ENCODE measurements at regions not wholly inside any gene's neighbourhood (a gene's known extent, or its start where the extent isn't known, plus 50 kb on each side); places are given as distances from the start of the nearest gene placed in this dataset.

GRCh38 chr7:131109011-131109758 lies 218.5 kb upstream of the MKLN1 start:
- TF ChIP-seq, protein P1, sequence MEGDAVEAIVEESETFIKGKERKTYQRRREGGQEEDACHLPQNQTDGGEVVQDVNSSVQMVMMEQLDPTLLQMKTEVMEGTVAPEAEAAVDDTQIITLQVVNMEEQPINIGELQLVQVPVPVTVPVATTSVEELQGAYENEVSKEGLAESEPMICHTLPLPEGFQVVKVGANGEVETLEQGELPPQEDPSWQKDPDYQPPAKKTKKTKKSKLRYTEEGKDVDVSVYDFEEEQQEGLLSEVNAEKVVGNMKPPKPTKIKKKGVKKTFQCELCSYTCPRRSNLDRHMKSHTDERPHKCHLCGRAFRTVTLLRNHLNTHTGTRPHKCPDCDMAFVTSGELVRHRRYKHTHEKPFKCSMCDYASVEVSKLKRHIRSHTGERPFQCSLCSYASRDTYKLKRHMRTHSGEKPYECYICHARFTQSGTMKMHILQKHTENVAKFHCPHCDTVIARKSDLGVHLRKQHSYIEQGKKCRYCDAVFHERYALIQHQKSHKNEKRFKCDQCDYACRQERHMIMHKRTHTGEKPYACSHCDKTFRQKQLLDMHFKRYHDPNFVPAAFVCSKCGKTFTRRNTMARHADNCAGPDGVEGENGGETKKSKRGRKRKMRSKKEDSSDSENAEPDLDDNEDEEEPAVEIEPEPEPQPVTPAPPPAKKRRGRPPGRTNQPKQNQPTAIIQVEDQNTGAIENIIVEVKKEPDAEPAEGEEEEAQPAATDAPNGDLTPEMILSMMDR (IDR thresholded peaks at IDR 0.05) = no peak

DNA sequence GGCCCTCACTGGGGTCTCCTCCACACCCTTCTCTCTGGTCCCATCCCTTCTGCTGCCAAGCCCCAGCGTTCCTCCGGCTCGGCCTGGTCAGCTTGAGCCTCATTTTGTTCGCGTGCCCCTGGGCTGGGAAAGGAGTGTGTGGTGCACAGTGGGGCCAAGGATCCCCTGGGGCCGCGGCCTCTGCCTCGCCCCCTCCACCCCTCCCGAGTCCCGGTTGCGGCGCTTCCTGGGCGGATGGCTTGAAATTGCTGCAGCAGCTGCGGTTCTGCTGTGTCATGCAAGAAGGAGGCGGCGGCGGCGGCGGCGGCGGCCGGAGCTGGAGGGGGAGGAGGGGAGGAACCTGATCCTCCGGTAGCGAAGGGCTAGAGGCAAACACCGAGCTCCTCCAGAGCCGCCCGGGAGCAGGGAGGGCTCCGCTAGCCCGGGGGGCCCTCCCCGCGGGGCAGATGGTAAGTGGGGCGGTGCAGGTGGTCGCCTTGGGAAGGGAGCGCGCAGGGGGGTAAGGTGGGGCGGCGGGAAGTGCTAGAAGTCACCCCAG lies 217.8 kb upstream of the MKLN1 start:
- Histone ChIP-seq H3K9me3 (no peaks in the 10 kb centered on the region), H3K36me3 (no peaks in the 10 kb centered on the region), H3K4me3 (peak overlapping the region; percentile 80 to 86), H3K4me1 (peaks cover 0 to 30% (median 5%) of the 10 kb centered on the region in 4 donors), H3K27ac (peak overlapping the region; percentile 99), H3K27me3 (no peaks in the 10 kb centered on the region)
- TF ChIP-seq, protein P1 (IDR thresholded peaks at IDR 0.05) = no peak
- intact Hi-C loops (cut with DNase I; ENCODE audit: low total_unique reads) = loop anchor here (5.0 to 10.0 kb wide), 4 partner anchors 145 to 305 kb away; no protein-coding TSS in a partner anchor
- peak; percentile 77 to 90 for DNase-seq

More at GRCh38 chr7:131109011-131109758, 218.5 kb upstream of the MKLN1 start:
- Histone ChIP-seq H3K36me3 (no peaks in the 10 kb centered on the region), H3K4me1 (peaks cover 0 to 37% (median 6%) of the 10 kb centered on the region in 4 donors), H3K4me3 (peak overlapping the region; percentile 80 to 86), H3K27me3 (no peaks in the 10 kb centered on the region), H3K27ac (peak overlapping the region; percentile 99), H3K9me3 (no peaks in the 10 kb centered on the region)
- intact Hi-C loops (cut with DNase I; ENCODE audit: low total_unique reads) = loop anchor here (5.0 to 10.0 kb wide), 3 partner anchors 212 to 306 kb away; no protein-coding TSS in a partner anchor
- no peak for DNase-seq

- TF ChIP-seq, protein P1 (IDR thresholded peaks at IDR 0.05) = no peak
Observed at GRCh38 chr7:131110297-131111080, 217.2 kb upstream of the MKLN1 start.

GRCh38 chr7:131111081-131111576 lies 216.5 kb upstream of the MKLN1 start:
- Histone ChIP-seq H3K27ac (peak overlapping the region; percentile 99), H3K9me3 (no peaks in the 10 kb centered on the region), H3K4me1 (peaks cover 0 to 24% (median 5%) of the 10 kb centered on the region in 4 donors), H3K27me3 (no peaks in the 10 kb centered on the region), H3K4me3 (peak overlapping the region; percentile 80 to 86), H3K36me3 (no peaks in the 10 kb centered on the region)
- no peak for DNase-seq
- TF ChIP-seq, protein P1 (IDR thresholded peaks at IDR 0.05) = no peak
- intact Hi-C loops (cut with DNase I; ENCODE audit: low total_unique reads) = loop anchor here (10.0 kb wide), 1 partner anchor 144 kb away; no protein-coding TSS in a partner anchor

More at GRCh38 chr7:131110297-131111080, 217.2 kb upstream of the MKLN1 start:
- H3K9me3 ChIP-seq = no peaks in the 10 kb centered on the region
- no peaks in the 10 kb centered on the region for H3K27me3 ChIP-seq
- peaks cover 0 to 24% (median 5%) of the 10 kb centered on the region in 4 donors for H3K4me1 ChIP-seq
- H3K36me3 ChIP-seq = no peaks in the 10 kb centered on the region
- intact Hi-C loops (cut with DNase I; ENCODE audit: low total_unique reads) = loop anchor here (10.0 kb wide), 1 partner anchor 144 kb away; no protein-coding TSS in a partner anchor
- peak overlapping the region; percentile 99 for H3K27ac ChIP-seq
- DNase-seq = peak; percentile 59 to 75
- peak overlapping the region; percentile 80 to 86 for H3K4me3 ChIP-seq

- intact Hi-C loops (cut with DNase I; ENCODE audit: low total_unique reads) = loop anchor here (10.0 kb wide), 1 partner anchor 143 kb away; no protein-coding TSS in a partner anchor
- Histone ChIP-seq H3K4me3 (peak overlapping the region in 1 of 2 donors; percentile 86), H3K4me1 (peaks cover 0 to 24% (median 5%) of the 10 kb centered on the region in 4 donors), H3K27ac (peak overlapping the region; percentile 99), H3K27me3 (no peaks in the 10 kb centered on the region), H3K9me3 (no peaks in the 10 kb centered on the region), H3K36me3 (no peaks in the 10 kb centered on the region)
- TF ChIP-seq, protein P1 (IDR thresholded peaks at IDR 0.05) = no peak
- DNase-seq = no peak
Observed at GRCh38 chr7:131111792-131112191, 215.9 kb upstream of the MKLN1 start.
